Fibroblast of lung (primary cell): ENCODE measurements at regions not wholly inside any gene's neighbourhood (a gene's known extent, or its start where the extent isn't known, plus 50 kb on each side); places are given as distances from the start of the nearest gene placed in this dataset.

Source experiments
- DNase-seq, 2 donors: peaks; one replicate each; pipeline versions ENCODE4 v3.0.0 to v3.0.0-alpha.2; 2010; ENCODE audit warnings: low read depth in 2 of 2
- H2AFZ ChIP-seq: 2 replicates; pipeline ENCODE4 v1.5.1; 2012; ENCODE audit warnings: low read length, control low read depth, inconsistent platforms
- H3K27ac ChIP-seq: 2 replicates; pipeline ENCODE4 v1.5.1; 2011; ENCODE audit warnings: low read length, control low read depth; ENCODE audit not compliant: insufficient read depth
- H3K27me3 ChIP-seq: 2 replicates; pipeline ENCODE4 v1.5.1; 2011; ENCODE audit warnings: mild to moderate bottlenecking, low read length; ENCODE audit not compliant: control insufficient read depth, insufficient read depth
- H3K36me3 ChIP-seq: 2 replicates; pipeline ENCODE4 v1.5.1; 2011; ENCODE audit warnings: low read length; ENCODE audit not compliant: control insufficient read depth, insufficient read depth
- H3K4me1 ChIP-seq: 2 replicates; pipeline ENCODE4 v1.5.1; 2011; ENCODE audit warnings: low read length; ENCODE audit not compliant: control insufficient read depth, insufficient read depth; ENCODE audit errors: extremely low read depth
- H3K4me2 ChIP-seq: 2 replicates; pipeline ENCODE4 v1.5.1; 2011; ENCODE audit warnings: low read length, control low read depth; ENCODE audit not compliant: insufficient read depth; ENCODE audit errors: extremely low read depth
- H3K4me3 ChIP-seq, 4 experiments: fragments of 200-600 bp in 1 of 4; sonication (generic) in 1 of 4; replicated peaks in 1 of 4; 2 replicates each; pipeline ENCODE4 v1.5.1; 2011 to 2016; ENCODE audit warnings: low read length in 4 of 4, low read depth in 3 of 4, mild to moderate bottlenecking in 3 of 4, control low read depth in 2 of 4, inconsistent platforms in 1 of 4, mixed read lengths in 1 of 4; ENCODE audit not compliant: insufficient read depth in 1 of 4; ENCODE audit errors: control extremely low read depth in 1 of 4
- H3K79me2 ChIP-seq: 2 replicates; pipeline ENCODE4 v1.5.1; 2012; ENCODE audit warnings: mild to moderate bottlenecking, low read length, inconsistent platforms; ENCODE audit not compliant: control insufficient read depth, insufficient read depth
- H3K9ac ChIP-seq: 2 replicates; pipeline ENCODE4 v1.5.1; 2011; ENCODE audit warnings: mild to moderate bottlenecking, low read length, control low read depth; ENCODE audit not compliant: insufficient read depth
- H3K9me3 ChIP-seq: 2 replicates; pipeline ENCODE4 v1.5.1; 2012; ENCODE audit warnings: low read depth, low read length; ENCODE audit not compliant: control insufficient read depth, insufficient read depth
- H4K20me1 ChIP-seq: 2 replicates; pipeline ENCODE4 v1.5.1; 2011; ENCODE audit warnings: low read length; ENCODE audit not compliant: control insufficient read depth, insufficient read depth; ENCODE audit errors: extremely low read depth
- CTCF ChIP-seq, 2 donors: IDR thresholded peaks in 1 of 2; conservative IDR thresholded peaks in 1 of 2; 1 replicate in 1 of 2; 2 replicates in 1 of 2; pipeline ENCODE4 v1.5.1; 2011 to 2012; ENCODE audit warnings: low read length in 2 of 2, control low read depth in 1 of 2, inconsistent platforms in 1 of 2, low read depth in 1 of 2, mild to moderate bottlenecking in 1 of 2
- EZH2 ChIP-seq: IDR thresholded peaks from 2 replicates; pipeline ENCODE4 v1.5.1; 2012; ENCODE audit warnings: low read length, control low read depth, mild to moderate bottlenecking; ENCODE audit errors: missing control alignments

- no peaks in the 10 kb centered on the region for H3K27me3 ChIP-seq
- H3K36me3 ChIP-seq, result no peaks in the 10 kb centered on the region
- DNase-seq, result peak in 1 of 2 donors; percentile 80
- H3K27ac ChIP-seq, result no peak overlapping the region
- no peaks in the 10 kb centered on the region for H3K4me1 ChIP-seq
- no peak overlapping the region for H3K9ac ChIP-seq
- H4K20me1 ChIP-seq, result no peaks in the 10 kb centered on the region
- no peaks in the 10 kb centered on the region for H3K79me2 ChIP-seq
- no peaks in the 10 kb centered on the region for H3K9me3 ChIP-seq
- TF ChIP-seq CTCF (conservative IDR thresholded peaks at IDR 0.05 in 1 of 2, IDR thresholded peaks at IDR 0.05 in 1 of 2; ENCODE audit: low read depth in 1 of 2, low read length in 2 of 2) (no peak), EZH2 (no peak)
- H2AFZ ChIP-seq, result no peak overlapping the region
- H3K4me3 ChIP-seq, result no peak overlapping the region
- no peak overlapping the region for H3K4me2 ChIP-seq
Measured at GRCh38 chrX:8345473-8345872, 119.2 kb upstream of the VCX3B start.

GRCh38 chrX:8346060-8346459 is 118.6 kb upstream of the VCX3B start:
- no peaks in the 10 kb centered on the region for H3K4me1 ChIP-seq
- no peaks in the 10 kb centered on the region for H3K9me3 ChIP-seq
- no peak for DNase-seq
- no peaks in the 10 kb centered on the region for H3K36me3 ChIP-seq
- TF ChIP-seq CTCF (conservative IDR thresholded peaks at IDR 0.05 in 1 of 2, IDR thresholded peaks at IDR 0.05 in 1 of 2; ENCODE audit: low read depth in 1 of 2, low read length in 2 of 2) (no peak), EZH2 (no peak)
- H3K9ac ChIP-seq, result no peak overlapping the region
- no peaks in the 10 kb centered on the region for H3K79me2 ChIP-seq
- H3K27me3 ChIP-seq, result no peaks in the 10 kb centered on the region
- no peaks in the 10 kb centered on the region for H4K20me1 ChIP-seq
- no peak overlapping the region for H3K4me3 ChIP-seq
- H3K27ac ChIP-seq, result no peak overlapping the region
- no peak overlapping the region for H2AFZ ChIP-seq
- no peak overlapping the region for H3K4me2 ChIP-seq

- no peak overlapping the region for H3K4me2 ChIP-seq
- no peak for TF ChIP-seq EZH2
- TF ChIP-seq CTCF (conservative IDR thresholded peaks at IDR 0.05 in 1 of 2, IDR thresholded peaks at IDR 0.05 in 1 of 2; ENCODE audit: low read depth in 1 of 2, low read length in 2 of 2), result no peak
Measured at GRCh38 chrX:8346892-8347291, 117.7 kb upstream of the VCX3B start.

More at GRCh38 chrX:8346892-8347291, 117.7 kb upstream of the VCX3B start:
- Histone ChIP-seq H4K20me1 (no peaks in the 10 kb centered on the region), H3K9me3 (no peaks in the 10 kb centered on the region), H2AFZ (no peak overlapping the region), H3K4me1 (no peaks in the 10 kb centered on the region), H3K79me2 (no peaks in the 10 kb centered on the region), H3K4me3 (no peak overlapping the region), H3K27me3 (no peaks in the 10 kb centered on the region), H3K9ac (no peak overlapping the region), H3K36me3 (no peaks in the 10 kb centered on the region), H3K27ac (no peak overlapping the region)
- DNase-seq, result no peak
